GM23338 (cell line): ENCODE measurements at regions not wholly inside any gene's neighbourhood (a gene's known extent, or its start where the extent isn't known, plus 50 kb on each side); places are given as distances from the start of the nearest gene placed in this dataset.

Experiments used
- ATAC-seq: fragments of 200-7000 bp; cut with Tn5 transposase; 3 replicates; pipeline ENCODE4 v1.9.1; 2020
- DNase-seq: peaks from one replicate; pipeline ENCODE4 v3.0.0-alpha.2; 2015; ENCODE audit warnings: low spot score
- H2AFZ ChIP-seq: fragments of 200-600 bp; sonication (generic); 2 replicates; pipeline ENCODE4 v1.8.0; 2016; ENCODE audit warnings: antibody characterized with exemption, mild to moderate bottlenecking, moderate library complexity
- H3F3A ChIP-seq: fragments of 200-600 bp; sonication (generic); replicated peaks from 2 replicates; pipeline ENCODE4 v1.8.0; 2017; ENCODE audit warnings: antibody characterized with exemption, mixed run types, low read depth
- H3K27ac ChIP-seq: fragments of 200-600 bp; sonication (generic); 2 replicates; pipeline ENCODE4 v1.6.1; 2016; ENCODE audit warnings: low read depth
- H3K27me3 ChIP-seq: fragments of 200-600 bp; sonication (generic); 2 replicates; pipeline ENCODE4 v1.8.0; 2016; ENCODE audit warnings: mild to moderate bottlenecking, mixed run types, moderate library complexity; ENCODE audit not compliant: insufficient read depth
- H3K36me3 ChIP-seq: fragments of 200-600 bp; sonication (generic); 2 replicates; pipeline ENCODE4 v1.8.0; 2016; ENCODE audit warnings: mild to moderate bottlenecking; ENCODE audit not compliant: insufficient read depth
- H3K4me1 ChIP-seq: fragments of 200-600 bp; sonication (generic); 2 replicates; pipeline ENCODE4 v1.8.0; 2016; ENCODE audit warnings: mild to moderate bottlenecking, moderate library complexity; ENCODE audit not compliant: insufficient read depth
- H3K4me2 ChIP-seq: fragments of 200-600 bp; sonication (generic); 2 replicates; pipeline ENCODE4 v1.7.1; 2017; ENCODE audit warnings: mixed run types
- H3K4me3 ChIP-seq: fragments of 200-600 bp; sonication (generic); 2 replicates; pipeline ENCODE4 v1.6.1; 2016; ENCODE audit warnings: mixed run types
- H3K79me2 ChIP-seq: fragments of 200-600 bp; sonication (generic); replicated peaks from 2 replicates; pipeline ENCODE4 v1.8.0; 2017; ENCODE audit warnings: mild to moderate bottlenecking; ENCODE audit not compliant: insufficient read depth
- H3K9me2 ChIP-seq: fragments of 200-600 bp; sonication (generic); 2 replicates; pipeline ENCODE4 v1.8.0; 2017; ENCODE audit not compliant: insufficient read depth
- H4K20me1 ChIP-seq: fragments of 200-600 bp; sonication (generic); replicated peaks from 2 replicates; pipeline ENCODE4 v1.8.0; 2017; ENCODE audit warnings: mild to moderate bottlenecking; ENCODE audit not compliant: insufficient read depth
- H3K27ac Mint-ChIP-seq: 2 replicates; pipeline ENCODE4 v1.8.0; 2020; ENCODE audit warnings: inconsistent platforms, mild to moderate bottlenecking, moderate library complexity, mixed read lengths
- H3K27me3 Mint-ChIP-seq: 3 replicates; pipeline ENCODE4 v1.8.0; 2022; ENCODE audit warnings: low read depth, mild to moderate bottlenecking, moderate library complexity, mixed read lengths, inconsistent platforms; ENCODE audit not compliant: insufficient read depth, poor library complexity
- H3K36me3 Mint-ChIP-seq: 3 replicates; pipeline ENCODE4 v1.8.0; 2021; ENCODE audit warnings: low read depth, mild to moderate bottlenecking, inconsistent platforms, moderate library complexity, mixed read lengths
- H3K4me1 Mint-ChIP-seq: 3 replicates; pipeline ENCODE4 v1.8.0; 2020; ENCODE audit warnings: mild to moderate bottlenecking, inconsistent platforms, mixed read lengths
- H3K4me3 Mint-ChIP-seq: 3 replicates; pipeline ENCODE4 v1.8.0; 2021; ENCODE audit warnings: moderate library complexity, mild to moderate bottlenecking, inconsistent platforms, mixed read lengths
- H3K9me3 Mint-ChIP-seq: 3 replicates; pipeline ENCODE4 v1.8.0; 2020; ENCODE audit warnings: moderate library complexity, mild to moderate bottlenecking, inconsistent platforms, mixed read lengths
- CREB1 ChIP-seq: fragments of 250-450 bp; sonication (Bioruptor Pico); IDR thresholded peaks from 2 replicates; pipeline ENCODE4 v1.5.0; 2020; ENCODE audit warnings: low read depth, mild to moderate bottlenecking, moderate library complexity
- CTCF ChIP-seq, 2 experiments: fragments of 200-600 bp in 1 of 2; sonication (generic) in 1 of 2; conservative IDR thresholded peaks; 2 replicates each; pipeline versions ENCODE4 v1.5.1 to v1.6.1; 2016 to 2017; ENCODE audit warnings: antibody characterized with exemption in 2 of 2, low read depth in 2 of 2, mild to moderate bottlenecking in 2 of 2, moderate library complexity in 1 of 2
- ETS1 ChIP-seq: IDR thresholded peaks from 2 replicates; pipeline ENCODE4 v1.6.1; 2016; ENCODE audit warnings: antibody characterized with exemption
- EZH2 ChIP-seq: fragments of 200-600 bp; sonication (generic); IDR thresholded peaks from one replicate; pipeline ENCODE4 v1.8.0; 2017; ENCODE audit warnings: antibody characterized with exemption, mild to moderate bottlenecking, low read depth; ENCODE audit not compliant: unreplicated experiment
- NANOG ChIP-seq: IDR thresholded peaks from 2 replicates; pipeline ENCODE4 v1.6.1; 2016; ENCODE audit warnings: antibody characterized with exemption, borderline replicate concordance
- REST ChIP-seq: IDR thresholded peaks from one replicate; pipeline ENCODE4 v1.6.1; 2018; ENCODE audit warnings: antibody characterized with exemption; ENCODE audit not compliant: unreplicated experiment
- STAT1 ChIP-seq: IDR thresholded peaks from one replicate; pipeline ENCODE4 v1.6.1; 2016; ENCODE audit warnings: antibody characterized with exemption; ENCODE audit not compliant: unreplicated experiment
- ZNF114 ChIP-seq: fragments of 250-450 bp; sonication (Bioruptor Pico); IDR thresholded peaks from 2 replicates; pipeline ENCODE4 v1.5.0; 2020; ENCODE audit warnings: mild to moderate bottlenecking, moderate library complexity
- TF ChIP-seq, protein P1 (sequence below): fragments of 250-450 bp; sonication (Bioruptor Pico); IDR thresholded peaks from 2 replicates; pipeline ENCODE4 v1.5.0; 2020; ENCODE audit warnings: mild to moderate bottlenecking, moderate library complexity

DNA sequence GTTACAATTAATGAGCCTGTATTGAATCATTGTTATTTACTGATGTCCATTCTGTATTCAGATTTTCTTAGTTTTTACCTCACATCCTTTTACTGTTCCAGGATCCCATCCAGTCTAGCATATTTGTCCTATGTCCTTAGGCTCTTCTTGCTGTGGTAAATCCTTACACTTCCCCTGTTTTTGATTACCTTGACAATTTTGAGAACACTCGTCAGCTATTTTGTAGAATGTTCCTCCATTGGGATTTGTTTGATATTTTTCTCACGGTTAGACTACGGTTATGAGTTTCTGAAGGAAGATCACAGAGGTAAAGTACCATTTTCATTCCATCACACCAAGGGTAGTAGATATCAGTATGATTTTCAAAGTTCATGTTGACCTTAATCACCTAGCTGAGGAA, 202.3 kb downstream of the AKAIN1 start (continued):
- TF ChIP-seq, protein P1, sequence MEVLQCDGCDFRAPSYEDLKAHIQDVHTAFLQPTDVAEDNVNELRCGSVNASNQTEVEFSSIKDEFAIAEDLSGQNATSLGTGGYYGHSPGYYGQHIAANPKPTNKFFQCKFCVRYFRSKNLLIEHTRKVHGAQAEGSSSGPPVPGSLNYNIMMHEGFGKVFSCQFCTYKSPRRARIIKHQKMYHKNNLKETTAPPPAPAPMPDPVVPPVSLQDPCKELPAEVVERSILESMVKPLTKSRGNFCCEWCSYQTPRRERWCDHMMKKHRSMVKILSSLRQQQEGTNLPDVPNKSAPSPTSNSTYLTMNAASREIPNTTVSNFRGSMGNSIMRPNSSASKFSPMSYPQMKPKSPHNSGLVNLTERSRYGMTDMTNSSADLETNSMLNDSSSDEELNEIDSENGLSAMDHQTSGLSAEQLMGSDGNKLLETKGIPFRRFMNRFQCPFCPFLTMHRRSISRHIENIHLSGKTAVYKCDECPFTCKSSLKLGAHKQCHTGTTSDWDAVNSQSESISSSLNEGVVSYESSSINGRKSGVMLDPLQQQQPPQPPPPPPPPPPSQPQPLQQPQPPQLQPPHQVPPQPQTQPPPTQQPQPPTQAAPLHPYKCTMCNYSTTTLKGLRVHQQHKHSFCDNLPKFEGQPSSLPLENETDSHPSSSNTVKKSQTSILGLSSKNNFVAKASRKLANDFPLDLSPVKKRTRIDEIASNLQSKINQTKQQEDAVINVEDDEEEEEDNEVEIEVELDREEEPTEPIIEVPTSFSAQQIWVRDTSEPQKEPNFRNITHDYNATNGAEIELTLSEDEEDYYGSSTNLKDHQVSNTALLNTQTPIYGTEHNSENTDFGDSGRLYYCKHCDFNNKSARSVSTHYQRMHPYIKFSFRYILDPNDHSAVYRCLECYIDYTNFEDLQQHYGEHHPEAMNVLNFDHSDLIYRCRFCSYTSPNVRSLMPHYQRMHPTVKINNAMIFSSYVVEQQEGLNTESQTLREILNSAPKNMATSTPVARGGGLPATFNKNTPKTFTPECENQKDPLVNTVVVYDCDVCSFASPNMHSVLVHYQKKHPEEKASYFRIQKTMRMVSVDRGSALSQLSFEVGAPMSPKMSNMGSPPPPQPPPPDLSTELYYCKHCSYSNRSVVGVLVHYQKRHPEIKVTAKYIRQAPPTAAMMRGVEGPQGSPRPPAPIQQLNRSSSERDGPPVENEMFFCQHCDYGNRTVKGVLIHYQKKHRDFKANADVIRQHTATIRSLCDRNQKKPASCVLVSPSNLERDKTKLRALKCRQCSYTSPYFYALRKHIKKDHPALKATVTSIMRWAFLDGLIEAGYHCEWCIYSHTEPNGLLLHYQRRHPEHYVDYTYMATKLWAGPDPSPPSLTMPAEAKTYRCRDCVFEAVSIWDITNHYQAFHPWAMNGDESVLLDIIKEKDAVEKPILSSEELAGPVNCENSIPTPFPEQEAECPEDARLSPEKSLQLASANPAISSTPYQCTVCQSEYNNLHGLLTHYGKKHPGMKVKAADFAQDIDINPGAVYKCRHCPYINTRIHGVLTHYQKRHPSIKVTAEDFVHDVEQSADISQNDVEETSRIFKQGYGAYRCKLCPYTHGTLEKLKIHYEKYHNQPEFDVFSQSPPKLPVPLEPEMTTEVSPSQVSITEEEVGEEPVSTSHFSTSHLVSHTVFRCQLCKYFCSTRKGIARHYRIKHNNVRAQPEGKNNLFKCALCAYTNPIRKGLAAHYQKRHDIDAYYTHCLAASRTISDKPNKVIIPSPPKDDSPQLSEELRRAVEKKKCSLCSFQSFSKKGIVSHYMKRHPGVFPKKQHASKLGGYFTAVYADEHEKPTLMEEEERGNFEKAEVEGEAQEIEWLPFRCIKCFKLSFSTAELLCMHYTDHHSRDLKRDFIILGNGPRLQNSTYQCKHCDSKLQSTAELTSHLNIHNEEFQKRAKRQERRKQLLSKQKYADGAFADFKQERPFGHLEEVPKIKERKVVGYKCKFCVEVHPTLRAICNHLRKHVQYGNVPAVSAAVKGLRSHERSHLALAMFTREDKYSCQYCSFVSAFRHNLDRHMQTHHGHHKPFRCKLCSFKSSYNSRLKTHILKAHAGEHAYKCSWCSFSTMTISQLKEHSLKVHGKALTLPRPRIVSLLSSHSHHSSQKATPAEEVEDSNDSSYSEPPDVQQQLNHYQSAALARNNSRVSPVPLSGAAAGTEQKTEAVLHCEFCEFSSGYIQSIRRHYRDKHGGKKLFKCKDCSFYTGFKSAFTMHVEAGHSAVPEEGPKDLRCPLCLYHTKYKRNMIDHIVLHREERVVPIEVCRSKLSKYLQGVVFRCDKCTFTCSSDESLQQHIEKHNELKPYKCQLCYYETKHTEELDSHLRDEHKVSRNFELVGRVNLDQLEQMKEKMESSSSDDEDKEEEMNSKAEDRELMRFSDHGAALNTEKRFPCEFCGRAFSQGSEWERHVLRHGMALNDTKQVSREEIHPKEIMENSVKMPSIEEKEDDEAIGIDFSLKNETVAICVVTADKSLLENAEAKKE (CRISPR knock-in tag): no peak
- no peak for TF ChIP-seq EZH2
- TF ChIP-seq ETS1: no peak
- TF ChIP-seq CREB1 (CRISPR knock-in tag): no peak
- no peak for TF ChIP-seq NANOG
- TF ChIP-seq ZNF114 (CRISPR knock-in tag): no peak

- H3K27ac ChIP-seq: no peak overlapping the region
- H3K27me3 ChIP-seq: 0 out of 2 replicates have a peak, but pooled peaks cover 4% of the 10 kb centered on the region
- peak; percentile 79 for ATAC-seq
- peak; percentile 40 for DNase-seq
- no peaks in the 10 kb centered on the region for H3K4me1 ChIP-seq
- H3K36me3 Mint-ChIP-seq: peaks cover 16% of the 10 kb centered on the region
- H3K4me2 ChIP-seq: no peak overlapping the region
- H3K27ac Mint-ChIP-seq: no peak overlapping the region
- no peaks in the 10 kb centered on the region for H3K36me3 ChIP-seq
- H4K20me1 ChIP-seq: no peaks in the 10 kb centered on the region
- no peaks in the 10 kb centered on the region for H3K79me2 ChIP-seq
- H3F3A ChIP-seq: no peaks in the 10 kb centered on the region
- H3K4me3 ChIP-seq: no peak overlapping the region
- peaks cover 6% of the 10 kb centered on the region; the same call in 2 of the 3 replicates for H3K4me1 Mint-ChIP-seq
- H3K27me3 Mint-ChIP-seq: peaks cover 1% of the 10 kb centered on the region
- H3K9me2 ChIP-seq: no peaks in the 10 kb centered on the region; the same call in 1 of the 2 replicates
- peaks cover 25% of the 10 kb centered on the region for H3K9me3 Mint-ChIP-seq
- no peak overlapping the region for H2AFZ ChIP-seq
- H3K4me3 Mint-ChIP-seq: no peak overlapping the region
- TF ChIP-seq STAT1 (no peak), REST (no peak), ETS1 (no peak), ZNF114 (CRISPR knock-in tag) (no peak), CTCF (conservative IDR thresholded peaks at IDR 0.05; ENCODE audit: low read depth in 2 of 2) (no peak)
These were observed 209.3 kb downstream of the AKAIN1 start for GRCh38 chr18:4987452-4988405.
